GM19193 (cell line): ENCODE measurements at regions not wholly inside any gene's neighbourhood (a gene's known extent, or its start where the extent isn't known, plus 50 kb on each side); places are given as distances from the start of the nearest gene placed in this dataset.

Experiments used
- POLR2A ChIP-seq: IDR thresholded peaks from 4 replicates; pipeline ENCODE4 v1.6.1; 2011; ENCODE audit not compliant: insufficient read depth, insufficient read length; ENCODE audit errors: extremely low read depth

GRCh38 chr2:7196883-7197282, 279.7 kb downstream of the RNF144A start:
- no peak for TF ChIP-seq POLR2A

- no peak for TF ChIP-seq POLR2A
Observed at GRCh38 chr2:7201851-7202250, 284.6 kb downstream of the RNF144A start.

DNA sequence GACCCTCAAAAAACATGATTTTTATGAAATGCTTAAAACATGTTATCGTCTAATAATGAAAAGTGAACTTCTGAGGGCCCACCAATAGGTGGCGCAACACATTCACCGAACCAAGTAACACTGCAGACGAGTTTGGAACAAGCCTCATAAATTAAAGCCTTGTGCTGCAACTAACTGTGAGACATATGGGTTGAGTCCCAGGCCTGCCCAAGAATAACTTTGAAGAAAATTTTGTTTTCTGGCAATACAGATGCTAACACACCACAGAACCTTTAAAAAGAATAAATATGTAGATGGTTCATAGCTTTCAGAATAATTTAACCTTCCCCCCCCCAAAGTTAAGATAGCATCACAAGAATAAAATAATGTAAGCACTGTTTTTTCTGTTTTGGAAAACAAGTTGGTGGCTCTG, 285.9 kb downstream of the RNF144A start:
- no peak for TF ChIP-seq POLR2A

DNA sequence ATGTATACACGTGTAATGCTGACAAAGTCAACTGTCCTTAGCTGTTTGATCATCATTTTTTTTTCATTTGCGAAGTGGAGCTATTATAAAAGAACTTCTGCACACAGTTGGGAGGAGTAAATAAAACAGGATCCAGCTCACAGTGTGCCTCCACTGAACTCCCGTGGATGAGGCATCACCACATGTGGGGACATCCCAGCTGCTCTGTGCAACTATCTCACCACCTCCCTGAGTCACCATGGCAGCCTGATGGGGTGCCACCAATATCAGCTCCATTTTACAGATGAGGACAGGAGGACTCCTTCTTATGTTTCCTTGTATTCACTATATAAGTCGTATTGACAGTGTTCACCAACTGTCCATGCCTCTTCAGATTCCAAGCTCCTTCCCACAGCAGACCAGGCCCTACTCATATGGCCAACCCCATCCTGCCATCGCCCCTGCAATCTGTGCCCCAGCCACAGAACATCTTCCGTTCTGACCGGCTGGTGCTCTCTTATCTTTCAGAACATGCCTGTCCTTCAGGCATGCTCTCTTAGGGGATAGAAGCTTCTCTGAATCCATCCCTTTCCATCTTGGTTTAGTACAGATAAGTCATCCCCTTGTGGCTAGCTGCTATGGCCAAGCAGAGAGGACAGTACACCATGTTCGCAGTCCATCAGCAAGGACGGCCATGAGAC, 288.1 kb downstream of the RNF144A start:
- no peak for TF ChIP-seq POLR2A

DNA sequence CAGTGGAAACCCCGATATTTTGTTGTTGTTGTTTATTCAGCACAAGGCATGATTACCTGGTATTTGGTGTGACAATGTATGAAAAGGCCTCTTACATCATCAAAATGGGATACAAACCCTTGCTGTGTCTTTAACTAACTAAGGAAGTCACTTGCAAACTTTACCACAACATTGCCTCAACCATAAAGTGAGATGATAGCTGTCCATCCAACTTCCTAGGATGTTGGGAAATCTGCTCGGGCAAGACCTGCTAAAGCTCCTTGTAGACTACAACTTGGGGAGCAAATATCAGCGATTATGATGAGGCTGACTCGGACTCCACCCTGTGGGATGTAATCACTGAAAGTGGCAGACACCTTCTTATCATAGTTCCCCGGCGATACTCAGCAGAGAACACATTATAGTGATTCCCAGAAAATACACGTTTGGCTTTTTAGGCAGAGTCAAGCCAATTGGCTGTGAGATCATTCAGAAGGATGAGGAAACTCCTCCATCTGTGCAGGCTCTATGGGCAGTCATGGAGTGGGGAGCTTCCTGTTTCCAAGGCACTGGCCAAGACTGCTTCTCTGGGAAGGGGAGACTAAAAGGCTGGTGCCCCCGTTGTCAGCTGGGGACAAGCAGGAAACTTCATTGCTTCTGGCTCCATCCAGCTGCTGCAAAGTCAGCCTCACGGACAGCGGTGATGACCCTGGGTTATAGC, 289.0 kb downstream of the RNF144A start:
- no peak for TF ChIP-seq POLR2A

DNA sequence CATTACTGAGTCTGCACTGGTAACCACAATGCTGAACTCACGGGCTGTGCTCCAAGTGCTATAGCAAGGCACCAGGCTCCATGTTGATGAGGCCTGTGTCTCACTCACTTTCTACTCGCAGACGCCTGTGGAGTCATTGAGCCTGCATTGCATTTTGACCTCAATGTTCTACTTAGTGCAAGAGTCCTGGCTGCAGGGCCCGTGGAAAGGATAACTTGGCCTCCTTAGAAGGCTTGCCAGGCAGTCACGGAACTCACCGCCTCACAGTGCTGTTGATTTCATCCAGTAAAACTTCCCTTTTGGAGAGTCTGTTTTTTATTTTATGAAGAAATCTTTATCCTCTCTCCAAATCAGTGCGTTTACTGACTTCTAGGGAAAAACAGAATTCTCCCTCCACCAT, 290.4 kb downstream of the RNF144A start:
- no peak for TF ChIP-seq POLR2A

- no peak for TF ChIP-seq POLR2A
Observed at GRCh38 chr2:7209757-7210555, 292.7 kb downstream of the RNF144A start.

DNA sequence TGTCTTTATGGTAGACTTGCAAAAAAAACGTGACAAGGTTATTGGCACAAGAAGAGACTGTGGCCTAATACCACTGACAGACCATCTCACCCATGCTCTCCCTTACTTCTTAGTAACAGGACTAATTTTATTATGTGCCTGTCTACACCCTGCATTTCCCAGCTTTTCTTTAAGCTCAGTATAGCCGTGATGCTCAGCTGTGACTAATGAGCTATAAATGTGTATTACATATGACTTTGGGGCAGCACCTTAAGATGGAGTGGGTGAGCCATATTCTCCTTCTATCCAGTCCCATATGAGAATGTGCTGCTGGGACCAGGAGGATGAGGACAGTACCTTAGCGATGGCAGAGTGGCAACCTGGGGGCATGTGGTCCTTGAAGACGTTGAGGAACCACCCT, 293.5 kb downstream of the RNF144A start:
- TF ChIP-seq POLR2A: no peak

DNA sequence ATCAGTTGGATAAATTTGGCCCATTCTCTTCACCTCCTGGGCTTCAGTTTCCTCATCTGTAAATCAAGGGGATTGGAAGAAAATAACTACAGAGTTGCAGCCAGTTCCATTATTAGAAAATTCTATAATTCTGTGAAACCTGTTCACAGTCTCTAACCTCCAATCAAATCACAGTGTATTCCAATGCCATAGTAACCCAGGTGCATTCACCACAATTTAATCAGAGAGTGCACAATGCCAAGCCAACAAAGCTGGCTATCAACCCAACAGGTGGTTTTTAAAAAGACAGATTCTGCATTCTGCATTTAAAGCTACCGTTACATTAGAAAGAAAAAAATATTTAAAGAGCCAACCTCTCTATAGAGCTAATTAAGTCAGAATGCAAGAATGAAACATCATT, 308.6 kb downstream of the RNF144A start:
- no peak for TF ChIP-seq POLR2A

DNA sequence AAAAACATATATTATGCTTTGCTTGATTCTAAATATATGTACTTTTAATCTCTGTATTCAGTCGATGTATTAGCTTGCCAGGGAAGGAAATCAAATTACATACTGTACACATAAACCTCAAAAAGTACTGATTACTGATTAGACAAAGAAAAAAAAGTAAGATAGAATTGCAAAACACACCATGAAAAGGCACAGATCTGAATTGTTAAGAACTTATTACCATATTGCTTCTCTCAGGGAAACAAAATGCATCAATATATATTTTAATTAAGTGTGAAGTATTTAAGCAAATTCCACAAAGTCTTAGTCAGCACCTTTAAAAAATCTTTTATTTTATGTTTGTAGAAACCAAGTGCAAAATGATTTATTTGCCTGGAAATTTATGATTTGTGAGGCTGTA, 309.3 kb downstream of the RNF144A start:
- TF ChIP-seq POLR2A: no peak

- TF ChIP-seq POLR2A: no peak
Observed at GRCh38 chr2:7233126-7233525, 315.9 kb downstream of the RNF144A start.

DNA sequence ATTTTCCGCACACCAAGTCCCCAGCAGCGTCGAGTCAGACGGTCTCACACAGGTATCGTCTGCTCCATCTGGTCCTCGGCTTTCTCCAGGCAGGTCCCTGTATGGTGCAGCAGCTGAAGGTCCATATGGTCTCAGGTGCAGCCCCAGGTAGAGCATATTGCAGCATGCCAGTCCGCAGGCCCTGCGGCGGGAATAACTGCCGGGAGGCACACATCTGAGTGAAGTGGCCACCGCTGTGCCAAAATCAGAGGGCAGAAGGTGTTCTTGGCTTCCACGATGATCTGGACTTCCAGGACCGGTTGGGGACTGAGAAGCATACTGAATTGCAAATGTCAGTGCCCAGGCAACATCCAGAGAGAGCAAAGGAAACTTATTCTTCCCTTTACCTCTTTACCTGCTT, 320.3 kb downstream of the RNF144A start:
- no peak for TF ChIP-seq POLR2A

DNA sequence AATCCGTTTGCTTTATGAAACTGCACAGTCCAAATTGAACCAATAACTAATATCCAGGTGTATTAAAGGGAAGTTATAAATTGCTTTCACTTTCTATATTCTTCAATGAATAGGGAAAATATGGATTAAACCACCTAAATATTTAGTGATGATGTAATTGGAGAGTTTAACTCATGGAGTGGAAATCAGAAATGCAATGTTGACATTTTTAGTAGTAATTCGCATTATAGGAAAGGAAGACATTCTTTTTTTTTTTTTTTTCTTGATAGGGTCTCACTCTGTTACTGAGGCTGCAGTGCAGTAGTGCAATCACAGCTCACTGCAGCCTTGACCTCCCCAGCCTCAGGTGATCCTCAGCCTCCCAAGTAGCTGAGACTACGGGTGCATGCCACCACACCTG, 321.9 kb downstream of the RNF144A start:
- TF ChIP-seq POLR2A: no peak

DNA sequence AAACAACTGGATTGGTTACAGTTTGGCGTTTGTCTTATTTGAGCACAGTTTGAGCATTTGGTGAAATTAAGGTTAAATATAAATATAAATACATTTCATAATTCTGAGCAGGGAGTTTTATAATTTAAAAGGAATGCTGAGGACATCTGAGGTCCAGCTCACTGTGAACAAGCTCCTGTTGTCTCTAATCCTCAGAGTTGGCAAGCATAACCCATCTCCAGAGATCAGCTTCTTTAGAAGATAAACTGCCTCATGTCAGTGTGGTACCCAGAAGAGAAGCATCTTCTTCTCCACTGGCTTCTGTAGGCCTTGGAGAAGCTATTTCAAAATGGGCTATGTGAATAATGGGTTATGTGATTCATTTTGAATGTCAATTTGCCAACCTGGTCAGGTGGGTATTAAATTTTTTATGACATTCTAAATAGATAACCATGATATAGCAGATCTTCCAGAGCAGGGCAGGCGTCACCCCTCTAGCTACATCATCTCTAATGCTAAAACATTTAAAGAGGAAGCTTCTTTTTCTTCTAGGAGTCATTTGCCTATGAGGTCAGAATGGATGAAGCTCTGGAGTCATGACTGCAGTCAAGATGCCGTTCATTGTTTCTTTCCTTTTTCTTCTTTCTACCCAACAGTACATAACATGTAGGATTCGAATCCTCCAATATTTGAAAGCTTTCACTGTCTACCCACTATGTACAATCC, 324.0 kb downstream of the RNF144A start:
- no peak for TF ChIP-seq POLR2A
